Natural killer cell (primary cell): ENCODE measurements at regions not wholly inside any gene's neighbourhood (a gene's known extent, or its start where the extent isn't known, plus 50 kb on each side); places are given as distances from the start of the nearest gene placed in this dataset.

Source experiments
- ATAC-seq, 3 donors: fragments of 150-1000 bp in 2 of 3; fragments of 200-7000 bp in 1 of 3; cut with Tn5 transposase; 1 replicate in 1 of 3; 2 replicates in 2 of 3; pipeline ENCODE4 v1.10.0; 2021; ENCODE audit warnings: mild to moderate bottlenecking in 2 of 3, moderate library complexity in 2 of 3
- DNase-seq, 2 donors: peaks; one replicate each; pipeline versions ENCODE4 v3.0.0 to v3.0.0-alpha.2; 2013 to 2021; ENCODE audit warnings: mixed read lengths in 1 of 2
- H3K27ac ChIP-seq: one replicate; pipeline ENCODE4 v1.5.1; 2013; ENCODE audit warnings: mild to moderate bottlenecking, low read length
- H3K27me3 ChIP-seq: one replicate; pipeline ENCODE4 v1.6.1; 2013; ENCODE audit warnings: low read length; ENCODE audit not compliant: control insufficient read depth, insufficient read depth
- H3K36me3 ChIP-seq: one replicate; pipeline ENCODE4 v1.6.1; 2013; ENCODE audit warnings: low read length; ENCODE audit not compliant: control insufficient read depth, insufficient read depth
- H3K4me1 ChIP-seq: one replicate; pipeline ENCODE4 v1.6.1; 2013; ENCODE audit warnings: low read length; ENCODE audit not compliant: control insufficient read depth, insufficient read depth
- H3K4me3 ChIP-seq: one replicate; pipeline ENCODE4 v1.5.1; 2013; ENCODE audit warnings: low read length
- H3K9me3 ChIP-seq: one replicate; pipeline ENCODE4 v1.6.1; 2013; ENCODE audit warnings: low read length; ENCODE audit not compliant: control insufficient read depth, insufficient read depth
- H3K27ac Mint-ChIP-seq, 2 donors: one replicate each; pipeline ENCODE4 v1.8.0; 2022; ENCODE audit warnings: mild to moderate bottlenecking in 2 of 2, mixed read lengths in 2 of 2, moderate library complexity in 1 of 2
- H3K27me3 Mint-ChIP-seq, 2 donors: one replicate each; pipeline ENCODE4 v1.8.0; 2022; ENCODE audit warnings: low read depth in 2 of 2, mixed read lengths in 2 of 2
- H3K36me3 Mint-ChIP-seq: one replicate; pipeline ENCODE4 v1.8.0; 2022; ENCODE audit warnings: mixed read lengths
- H3K4me1 Mint-ChIP-seq, 2 donors: one replicate each; pipeline ENCODE4 v1.8.0; 2022; ENCODE audit warnings: mixed read lengths in 2 of 2
- H3K4me3 Mint-ChIP-seq: one replicate; pipeline ENCODE4 v1.8.0; 2022; ENCODE audit warnings: mild to moderate bottlenecking, moderate library complexity, mixed read lengths
- H3K9me3 Mint-ChIP-seq, 2 donors: one replicate each; pipeline ENCODE4 v1.8.0; 2022; ENCODE audit warnings: mixed read lengths in 2 of 2
- CTCF ChIP-seq: fragments of 200-600 bp; IDR thresholded peaks from one replicate; pipeline ENCODE4 v1.8.0; 2022; ENCODE audit warnings: antibody characterized with exemption
- WGBS: methylation state at CpG from one replicate; pipeline ENCODE4 v1.1.7; 2013; ENCODE audit warnings: missing lambda C conversion rate; ENCODE audit not compliant: insufficient coverage; 5-methylcytosine and 5-hydroxymethylcytosine counted together
- intact Hi-C: fragments of 100-400 bp; cut with micrococcal nuclease; formaldehyde crosslinking; loops from one replicate; pipeline ENCODE4 v1.14.2; 2022

GRCh38 chr1:88376421-88376820, 307.7 kb upstream of the PKN2 start:
- H3K27ac ChIP-seq = no peak overlapping the region
- Mint-ChIP-seq H3K27ac (no peak overlapping the region), H3K9me3 (peaks cover 0 to 3% of the 10 kb centered on the region in 2 donors), H3K4me3 (no peak overlapping the region), H3K36me3 (no peaks in the 10 kb centered on the region), H3K4me1 (no peaks in the 10 kb centered on the region), H3K27me3 (no peaks in the 10 kb centered on the region)
- ATAC-seq = no peak
- intact Hi-C loops = no loop called here
- H3K36me3 ChIP-seq = no peaks in the 10 kb centered on the region
- H3K4me1 ChIP-seq = no peaks in the 10 kb centered on the region
- TF ChIP-seq CTCF = no peak
- no peak overlapping the region for H3K4me3 ChIP-seq
- DNase-seq = no peak
- no peaks in the 10 kb centered on the region for H3K27me3 ChIP-seq
- H3K9me3 ChIP-seq = no peaks in the 10 kb centered on the region

GRCh38 chr1:88378560-88378959, 305.5 kb upstream of the PKN2 start:
- peaks cover 0 to 3% of the 10 kb centered on the region in 2 donors for H3K9me3 Mint-ChIP-seq
- no peaks in the 10 kb centered on the region for H3K27me3 Mint-ChIP-seq
- intact Hi-C loops = no loop called here
- no peaks in the 10 kb centered on the region for H3K36me3 Mint-ChIP-seq
- H3K4me1 Mint-ChIP-seq = no peaks in the 10 kb centered on the region
- WGBS = 58% methylated on average over 3 of the region's 3 CpGs
- Histone ChIP-seq H3K27me3 (no peaks in the 10 kb centered on the region), H3K4me3 (no peak overlapping the region), H3K27ac (no peak overlapping the region), H3K9me3 (no peaks in the 10 kb centered on the region), H3K36me3 (no peaks in the 10 kb centered on the region), H3K4me1 (no peaks in the 10 kb centered on the region)
- H3K27ac Mint-ChIP-seq = no peak overlapping the region
- DNase-seq = no peak
- no peak overlapping the region for H3K4me3 Mint-ChIP-seq
- no peak for ATAC-seq
- TF ChIP-seq CTCF = no peak

GRCh38 chr1:88394958-88395357, 289.1 kb upstream of the PKN2 start:
- Mint-ChIP-seq H3K27ac (no peak overlapping the region), H3K36me3 (no peaks in the 10 kb centered on the region), H3K27me3 (no peaks in the 10 kb centered on the region), H3K9me3 (peaks cover 3 to 13% of the 10 kb centered on the region in 2 donors), H3K4me1 (no peaks in the 10 kb centered on the region), H3K4me3 (no peak overlapping the region)
- no peaks in the 10 kb centered on the region for H3K36me3 ChIP-seq
- ATAC-seq (no peak), DNase-seq (no peak)
- no peak overlapping the region for H3K4me3 ChIP-seq
- 63% methylated on average over 1 of the region's 2 CpGs for WGBS
- no peak overlapping the region for H3K27ac ChIP-seq
- H3K27me3 ChIP-seq = no peaks in the 10 kb centered on the region
- H3K4me1 ChIP-seq = no peaks in the 10 kb centered on the region
- no peaks in the 10 kb centered on the region for H3K9me3 ChIP-seq
- intact Hi-C loops = no loop called here
- TF ChIP-seq CTCF = no peak

GRCh38 chr1:88398338-88398737, 285.7 kb upstream of the PKN2 start:
- H3K27me3 Mint-ChIP-seq = no peaks in the 10 kb centered on the region
- no peaks in the 10 kb centered on the region for H3K27me3 ChIP-seq
- no peaks in the 10 kb centered on the region for H3K4me1 ChIP-seq
- no peak for TF ChIP-seq CTCF
- H3K36me3 Mint-ChIP-seq = no peaks in the 10 kb centered on the region
- no peak overlapping the region for H3K4me3 Mint-ChIP-seq
- no peaks in the 10 kb centered on the region for H3K9me3 ChIP-seq
- no peak overlapping the region for H3K27ac Mint-ChIP-seq
- ATAC-seq = no peak
- peaks cover 0 to 5% of the 10 kb centered on the region in 2 donors for H3K9me3 Mint-ChIP-seq
- intact Hi-C loops = no loop called here
- no peak overlapping the region for H3K27ac ChIP-seq
- no peaks in the 10 kb centered on the region for H3K4me1 Mint-ChIP-seq
- DNase-seq = no peak
- no peaks in the 10 kb centered on the region for H3K36me3 ChIP-seq
- no peak overlapping the region for H3K4me3 ChIP-seq
